ENCODE measurements at regions not wholly inside any gene's neighbourhood (a gene's known extent, or its start where the extent isn't known, plus 50 kb on each side); places are given as distances from the start of the nearest gene placed in this dataset.

DNA sequence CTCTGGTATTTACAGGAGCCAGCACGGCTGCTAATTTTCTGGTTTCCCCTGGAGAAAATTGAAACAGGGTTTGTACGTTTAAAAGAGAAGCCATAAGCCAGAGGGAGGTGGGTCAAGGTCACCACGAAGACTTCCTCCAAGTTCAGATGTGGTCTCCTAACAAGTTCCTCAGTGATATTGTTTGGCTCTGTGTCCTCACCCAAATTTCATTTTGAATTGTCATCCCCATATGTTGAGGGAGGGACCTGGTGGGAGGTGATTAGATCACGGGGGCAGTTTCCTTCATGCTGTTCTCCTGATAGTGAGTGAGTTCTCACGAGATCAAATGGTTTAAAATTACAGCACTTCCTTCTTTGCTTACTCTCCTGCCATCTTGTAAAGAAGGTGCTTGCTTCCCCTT is 295.4 kb upstream of the DAB1 start:
- DNase-seq = no peak

DNA sequence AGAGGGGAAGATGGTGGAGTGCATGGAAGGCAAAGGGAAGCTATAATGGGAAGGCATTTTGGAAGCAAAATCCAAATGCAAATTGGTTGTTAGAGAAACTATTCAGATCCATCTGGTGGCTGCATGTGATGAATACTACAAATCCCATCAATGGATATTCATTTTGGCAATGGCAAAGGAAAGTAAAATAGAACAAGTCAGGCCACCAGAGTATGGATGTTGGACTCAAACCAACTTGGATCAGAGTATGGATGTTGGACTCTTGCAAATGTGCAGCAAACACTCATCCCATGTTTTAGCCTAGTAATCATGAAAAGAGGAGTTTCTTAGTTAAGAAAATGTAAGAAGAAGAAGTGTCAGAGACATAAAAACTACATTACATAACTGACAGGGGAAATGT is 289.6 kb upstream of the DAB1 start:
- no peak for DNase-seq

DNA sequence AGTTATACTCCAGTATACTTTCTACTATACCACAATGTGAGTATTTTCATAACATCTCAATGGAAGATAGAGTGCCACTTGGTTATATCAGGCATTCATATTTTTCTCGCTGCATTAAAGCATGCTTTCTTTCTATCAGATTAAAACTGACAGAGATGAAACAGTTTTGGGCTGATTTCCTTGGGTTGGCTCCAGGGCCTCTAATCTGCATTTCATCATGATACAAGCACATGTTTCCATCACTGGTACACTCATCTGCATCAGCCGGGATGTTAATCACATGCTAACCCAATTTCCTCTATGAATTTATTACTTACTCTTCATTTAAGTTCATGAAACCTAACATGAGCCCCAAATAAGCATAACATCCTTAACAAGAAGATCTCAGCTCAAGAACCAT is 289.0 kb upstream of the DAB1 start:
- no peak for DNase-seq

DNA sequence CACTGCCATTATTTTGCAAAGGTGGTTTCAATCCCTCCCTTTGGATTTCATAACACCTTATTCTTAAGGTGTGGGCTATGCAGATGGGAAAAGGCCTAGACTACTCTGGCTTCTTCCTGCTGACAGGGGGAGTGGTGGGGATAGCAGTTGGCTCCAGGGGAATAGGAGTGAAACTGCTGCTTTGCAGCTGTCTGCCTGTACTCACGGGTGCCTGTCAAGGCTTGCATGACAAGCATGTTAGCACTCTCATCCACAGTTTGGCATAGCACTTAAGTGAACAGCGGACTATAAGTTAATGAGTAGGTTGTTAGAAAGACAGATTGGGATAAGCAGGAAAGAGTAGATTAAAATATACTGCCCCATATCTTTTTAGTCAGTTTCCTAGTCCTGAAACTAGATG is 287.5 kb upstream of the DAB1 start:
- no peak for DNase-seq

DNA sequence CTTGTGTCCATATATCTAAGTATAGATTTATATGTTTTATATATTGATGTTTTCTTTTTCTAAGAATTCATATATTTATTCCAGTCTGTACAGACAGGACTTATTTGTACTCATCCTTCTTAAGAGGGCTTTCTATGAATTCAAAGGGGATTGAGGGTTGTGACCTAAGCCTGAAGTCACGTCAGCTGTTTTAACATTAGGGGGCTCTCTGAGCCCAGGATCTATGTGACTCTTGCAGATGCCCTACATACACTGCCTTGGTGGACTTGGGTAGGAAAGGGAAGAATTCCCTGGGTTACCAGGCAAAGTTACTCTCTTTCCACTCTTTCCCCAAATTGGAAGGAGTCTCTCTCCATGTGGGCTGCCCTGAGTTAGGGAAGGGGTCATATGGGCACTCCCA is 283.8 kb upstream of the DAB1 start:
- no peak for DNase-seq

DNA sequence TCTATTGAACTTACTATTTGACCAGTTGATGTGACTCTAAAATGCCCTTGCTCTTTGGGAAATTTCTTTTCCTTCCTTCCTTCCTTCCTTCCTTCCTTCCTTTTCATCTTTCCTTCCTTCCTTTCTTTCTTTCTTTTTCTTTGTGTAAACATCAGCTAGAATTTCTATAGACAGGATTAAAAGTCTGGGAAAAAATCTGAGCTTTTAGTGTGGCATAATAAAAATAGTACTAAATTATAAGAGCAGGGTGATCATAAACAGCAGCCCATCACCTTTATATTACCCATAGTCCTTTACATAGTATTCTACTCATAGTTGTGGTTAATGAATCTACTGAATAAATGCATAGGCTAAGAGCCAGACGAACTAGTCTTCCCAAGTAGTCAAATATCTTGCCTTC is 281.0 kb upstream of the DAB1 start:
- no peak for DNase-seq

DNA sequence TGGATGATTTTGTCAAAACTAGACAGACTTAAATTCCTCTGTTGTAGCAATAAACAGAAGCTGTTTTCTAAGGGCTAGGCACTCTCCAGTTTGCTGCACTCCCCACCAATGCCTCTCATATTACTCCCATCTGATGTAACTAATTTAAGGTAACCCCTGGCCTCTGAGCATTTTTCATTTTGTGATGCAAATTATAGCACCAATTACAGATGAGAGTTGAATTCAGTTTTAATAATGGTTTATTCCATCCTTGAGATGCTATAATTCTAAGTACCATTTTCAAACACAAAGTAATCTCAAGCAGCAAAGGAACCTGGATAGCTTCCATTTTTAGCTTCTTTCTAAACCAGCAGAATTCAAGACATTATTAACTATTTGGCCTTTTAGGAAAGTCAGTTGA is 280.4 kb upstream of the DAB1 start:
- no peak for DNase-seq

DNA sequence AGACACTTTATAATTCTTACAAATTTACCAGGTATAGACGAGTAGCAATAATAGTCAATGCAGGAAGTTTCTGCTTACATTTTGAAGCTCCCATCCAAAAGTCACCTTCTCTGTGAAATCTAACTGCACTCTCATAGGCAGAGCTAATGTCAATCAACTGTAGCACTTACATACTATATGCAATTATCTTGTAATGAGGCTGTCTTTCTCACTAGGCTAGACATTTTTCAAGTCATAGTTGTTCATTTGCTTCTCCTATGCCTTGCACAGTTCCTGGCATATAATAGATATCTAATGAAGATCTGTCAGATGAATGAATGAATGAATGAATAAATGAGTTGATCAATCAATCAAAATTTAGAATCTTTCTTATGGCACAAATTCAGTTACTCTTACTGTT is 273.0 kb upstream of the DAB1 start:
- no peak for DNase-seq

DNA sequence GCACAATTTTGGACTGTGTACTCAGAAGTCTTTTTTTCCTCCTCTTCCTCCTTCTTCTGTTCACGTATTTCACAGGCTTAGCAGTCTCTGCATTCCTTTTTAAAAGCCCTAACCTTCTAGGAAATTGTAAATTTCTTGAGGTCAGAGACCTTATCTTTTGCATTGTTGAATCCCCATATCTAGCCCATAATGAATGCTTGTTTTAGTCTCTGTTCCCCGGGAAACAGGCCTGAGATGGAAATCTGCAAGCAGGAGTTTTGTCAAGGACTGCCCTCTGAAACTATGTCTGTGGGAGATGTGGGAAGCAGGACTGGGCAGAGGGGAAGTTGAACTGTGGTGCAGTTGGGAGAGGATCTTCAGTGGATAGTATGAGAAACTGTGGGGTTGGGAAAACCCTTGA is 272.2 kb upstream of the DAB1 start:
- DNase-seq = no peak

DNA sequence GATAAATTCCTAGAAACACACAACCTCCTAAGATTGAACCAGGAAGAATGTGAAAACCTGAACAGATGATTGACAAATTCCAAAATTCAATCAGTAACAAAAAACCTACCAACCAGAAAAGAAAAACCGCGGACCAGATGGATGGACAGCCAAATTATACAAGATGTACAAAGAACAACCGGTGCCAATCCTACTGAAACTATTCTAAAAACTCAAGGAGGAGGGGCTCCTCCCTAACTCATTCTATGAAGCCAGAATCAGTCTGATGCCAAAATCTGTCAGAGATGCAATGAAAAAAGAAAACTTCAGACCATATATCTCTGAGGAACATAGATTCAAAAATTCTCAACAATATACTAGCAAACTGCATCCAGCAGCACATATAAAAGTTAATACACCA is 262.4 kb upstream of the DAB1 start:
- DNase-seq = no peak

DNA sequence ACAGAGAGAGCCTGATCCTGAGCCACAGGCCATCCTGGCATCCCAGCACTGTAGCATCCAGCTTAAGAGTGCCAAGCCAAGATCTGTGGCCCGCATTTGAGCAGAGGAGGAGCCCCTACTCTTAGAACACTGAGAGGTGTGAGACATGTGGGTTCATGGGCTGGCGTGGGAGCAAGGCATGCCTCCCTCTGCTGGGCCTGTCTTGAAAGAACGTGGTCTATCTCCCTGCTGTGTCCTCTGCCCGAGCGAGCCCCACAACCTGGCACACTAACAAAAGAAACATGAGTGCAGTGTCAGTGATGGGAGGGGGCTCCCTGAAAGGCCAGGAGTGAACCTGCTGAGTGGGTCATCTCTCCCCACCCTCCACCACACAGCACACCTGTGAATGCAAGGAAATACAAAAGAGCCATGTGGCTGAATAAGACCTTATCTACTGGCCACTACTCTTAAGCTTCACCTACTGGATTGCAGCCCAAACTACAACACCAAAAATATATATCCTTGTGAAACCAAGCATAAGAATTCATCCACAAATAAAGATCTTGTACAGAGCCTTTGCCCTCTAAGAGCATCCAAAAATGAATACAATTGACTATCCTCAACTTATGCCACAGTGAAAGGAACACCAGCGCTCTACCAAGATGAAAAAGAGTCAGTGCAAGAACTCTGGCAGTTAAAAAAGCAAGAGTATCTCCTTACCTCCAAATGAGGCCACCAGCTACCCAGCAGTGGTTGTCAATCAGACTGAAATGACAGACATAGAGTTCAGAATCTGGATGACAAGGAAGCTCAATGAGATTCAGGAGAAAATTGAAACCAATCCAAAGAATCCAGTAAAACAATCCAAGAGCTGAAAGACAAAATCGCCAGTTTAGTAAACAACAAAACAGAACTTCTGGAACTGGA is 259.4 kb upstream of the DAB1 start:
- no peak for DNase-seq

DNA sequence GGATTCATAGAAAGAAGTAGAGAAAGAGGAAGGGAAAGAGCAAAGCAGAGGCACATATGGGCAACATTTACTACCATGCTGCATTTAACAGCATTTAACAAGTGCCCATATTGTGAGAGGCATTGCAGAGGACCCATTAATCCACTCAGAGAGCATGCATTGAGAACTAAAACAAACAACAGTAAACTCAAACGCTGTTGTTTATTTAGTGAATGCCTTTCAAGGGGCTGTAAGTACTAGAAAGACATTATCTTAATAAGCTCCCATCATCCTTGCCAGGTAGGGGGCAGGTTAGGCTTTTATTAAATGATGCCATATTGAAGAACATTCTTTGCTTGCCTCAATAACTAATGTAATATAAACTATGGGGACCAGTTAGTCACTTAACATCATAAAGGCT is 254.3 kb upstream of the DAB1 start:
- DNase-seq = no peak

DNA sequence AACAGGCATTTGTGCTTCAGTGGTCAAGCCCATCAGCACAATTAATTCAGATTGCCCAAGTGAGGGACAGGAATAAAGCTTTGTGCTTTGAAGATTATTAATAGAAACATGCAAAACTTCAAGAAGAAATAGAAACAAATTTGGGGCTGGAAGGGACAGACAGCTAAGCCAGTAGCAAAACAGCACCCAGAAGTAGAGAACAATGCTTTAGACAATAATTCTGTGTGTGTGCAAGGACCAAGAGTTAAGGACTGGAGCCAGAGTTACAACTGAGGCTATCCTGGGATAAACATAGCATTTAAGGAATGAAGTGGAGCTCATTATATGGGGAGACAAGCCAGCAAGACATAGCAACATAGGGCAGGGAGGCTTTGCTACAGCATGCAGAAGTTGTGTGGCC is 251.9 kb upstream of the DAB1 start:
- DNase-seq = no peak

DNA sequence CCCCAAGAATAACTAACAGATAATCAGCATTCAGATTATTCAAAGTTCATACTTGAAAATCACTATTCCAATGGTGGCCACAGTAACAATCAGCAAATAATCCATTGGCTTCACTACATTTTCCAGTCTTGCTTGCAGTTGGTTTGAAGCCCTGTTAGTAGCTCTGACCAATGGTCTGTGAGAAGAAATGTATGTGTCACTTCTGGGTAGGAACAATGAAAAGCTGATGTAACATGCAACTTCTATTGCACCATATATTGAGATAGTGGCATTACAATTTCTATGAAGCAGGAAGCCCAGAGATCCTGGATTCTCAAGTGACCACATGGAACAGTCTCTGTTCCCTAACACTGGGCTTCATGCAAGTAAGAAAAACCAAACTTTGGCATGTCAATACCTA is 250.9 kb upstream of the DAB1 start:
- no peak for DNase-seq

DNA sequence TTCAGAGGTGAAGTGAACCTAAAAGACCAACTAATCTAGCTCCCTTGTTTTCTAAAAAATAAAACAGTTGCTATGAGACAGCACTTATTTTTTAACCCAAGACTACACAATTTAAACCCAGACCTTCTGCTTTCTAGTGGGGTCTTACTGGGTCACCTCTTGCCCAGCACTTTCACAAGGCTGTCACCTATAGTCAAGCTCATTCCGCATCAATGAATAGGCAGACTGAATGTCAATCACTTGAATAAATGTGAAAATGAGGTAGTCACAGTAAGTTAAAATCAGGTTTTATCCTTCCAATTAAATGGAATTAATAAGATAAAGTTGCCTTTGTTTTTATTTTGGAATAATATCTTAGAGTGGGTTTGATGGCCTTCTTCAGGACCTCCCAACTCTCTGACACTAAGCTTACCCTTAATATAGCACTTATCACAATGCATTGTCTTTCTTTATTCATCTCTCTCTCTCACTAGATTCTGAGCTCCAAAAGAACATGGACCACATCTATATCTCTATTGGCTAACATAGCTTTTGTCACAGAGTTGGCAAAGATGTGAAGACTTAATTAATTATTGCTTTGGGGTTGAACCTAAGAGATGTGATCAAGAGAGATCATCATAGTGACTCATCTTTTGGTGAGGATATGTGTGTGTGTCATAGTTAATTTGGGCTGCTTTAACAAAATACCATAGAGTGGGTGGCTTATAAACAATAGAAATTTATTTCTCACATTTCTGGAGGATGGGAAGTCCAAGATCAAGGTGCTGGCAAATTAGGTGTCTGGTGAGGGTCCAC is 248.7 kb upstream of the DAB1 start:
- no peak for DNase-seq

DNA sequence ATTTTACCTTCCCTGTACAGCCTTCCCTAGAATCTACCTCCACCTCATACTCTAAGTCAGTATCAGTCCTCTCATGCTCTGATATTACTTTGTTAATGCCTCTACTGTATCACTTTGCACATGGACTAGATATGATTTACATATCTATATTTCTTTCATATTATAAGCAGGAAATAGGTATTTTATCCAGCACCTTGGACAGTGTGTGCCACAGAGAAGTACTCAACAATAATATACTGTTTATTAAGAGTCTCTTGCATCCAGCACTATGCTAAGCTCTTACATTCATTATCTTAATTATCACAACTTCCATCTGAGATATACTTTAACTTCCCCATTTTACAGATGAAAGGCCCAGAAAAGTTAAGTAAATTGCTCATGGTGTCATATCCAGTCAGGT is 247.9 kb upstream of the DAB1 start:
- DNase-seq = no peak

DNA sequence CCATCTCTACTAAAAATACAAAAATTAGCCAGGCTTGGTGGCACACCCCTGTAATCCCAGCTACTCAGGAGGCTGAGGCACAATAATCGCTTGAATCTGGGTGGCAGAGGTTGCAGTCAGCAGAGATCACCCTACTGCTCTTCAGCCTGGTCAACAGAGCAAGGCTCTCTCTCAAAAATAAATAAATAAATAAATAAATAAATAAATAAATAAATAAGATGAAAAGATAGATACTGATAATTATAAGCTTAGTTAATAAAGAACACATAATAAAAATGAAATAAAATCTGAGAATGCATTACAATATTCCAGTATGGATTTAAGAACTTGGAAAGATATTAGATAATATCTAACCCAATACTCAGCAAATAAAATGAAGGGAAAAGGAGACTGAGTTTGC is 235.9 kb upstream of the DAB1 start:
- DNase-seq = no peak

DNA sequence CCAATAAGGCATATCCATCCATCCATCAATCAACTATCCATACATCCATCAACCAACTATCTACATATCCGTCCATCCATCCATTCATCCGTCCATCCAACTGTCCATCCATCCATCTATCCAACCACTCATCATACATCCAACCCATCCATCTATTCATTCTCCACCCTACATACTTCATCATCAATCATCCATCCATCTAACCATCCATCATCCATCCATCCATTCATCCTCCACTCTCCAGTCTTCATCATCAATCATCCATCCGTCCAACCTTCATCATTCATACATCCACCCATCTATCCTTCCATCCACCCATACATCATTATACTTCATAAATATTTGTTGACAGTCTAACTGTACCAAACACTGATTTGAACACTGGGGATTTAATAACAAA is 231.3 kb upstream of the DAB1 start:
- DNase-seq = no peak

DNA sequence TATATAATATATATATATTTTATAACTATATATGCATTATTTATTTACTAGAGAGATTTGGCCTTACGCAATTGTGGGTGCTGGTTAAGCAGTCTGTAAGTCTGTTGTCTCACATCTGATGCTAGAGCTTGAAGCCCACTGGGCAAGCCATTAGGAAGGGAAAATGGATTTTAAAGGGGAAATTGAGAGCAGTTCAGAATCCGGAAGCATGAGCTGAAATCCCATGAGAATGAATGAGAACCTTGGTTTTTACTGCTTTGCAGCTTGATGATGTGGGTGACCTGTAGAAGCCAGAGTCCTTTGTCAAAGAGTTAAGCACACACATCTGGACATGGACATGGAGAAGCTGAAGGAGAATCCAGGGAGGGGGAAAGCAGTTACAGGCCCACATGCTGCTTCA is 220.8 kb upstream of the DAB1 start:
- DNase-seq = no peak

DNA sequence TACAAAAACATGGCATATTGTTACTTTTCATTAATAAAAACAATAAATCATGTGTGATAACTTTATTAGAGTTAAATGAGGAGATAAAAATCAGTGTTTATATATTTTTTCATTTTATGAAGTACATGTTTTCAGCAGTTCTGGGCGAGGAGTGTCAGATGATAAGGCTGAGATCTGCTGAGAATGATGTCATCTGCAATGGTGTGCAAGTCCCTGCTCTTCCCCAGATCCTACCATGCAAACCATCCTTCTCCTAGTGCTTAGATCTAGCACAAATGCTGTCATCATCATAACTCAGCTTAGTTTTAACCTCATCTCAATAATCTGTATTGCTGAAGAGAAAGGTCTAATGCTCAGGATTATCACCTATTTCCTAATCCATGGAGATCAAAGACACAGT is 214.4 kb upstream of the DAB1 start:
- no peak for DNase-seq

DNA sequence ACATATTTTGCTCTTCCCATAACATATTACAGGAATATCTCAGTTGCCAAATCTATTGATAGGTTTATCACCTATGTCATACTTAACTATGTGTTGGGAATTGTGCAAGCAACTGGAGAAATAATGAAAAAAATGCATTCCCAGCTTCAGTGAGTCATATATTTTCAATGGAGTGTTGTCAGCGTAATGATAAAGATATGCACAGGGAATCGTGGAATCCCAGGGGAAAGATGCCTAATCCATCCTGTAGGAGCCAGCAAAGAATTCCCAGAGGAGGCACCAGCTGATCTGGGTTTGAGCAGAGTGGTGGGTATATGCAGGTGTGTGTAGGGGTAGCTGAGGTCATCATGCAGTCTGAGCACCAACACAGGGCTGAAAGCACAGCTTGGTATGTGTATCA is 213.3 kb upstream of the DAB1 start:
- no peak for DNase-seq

DNA sequence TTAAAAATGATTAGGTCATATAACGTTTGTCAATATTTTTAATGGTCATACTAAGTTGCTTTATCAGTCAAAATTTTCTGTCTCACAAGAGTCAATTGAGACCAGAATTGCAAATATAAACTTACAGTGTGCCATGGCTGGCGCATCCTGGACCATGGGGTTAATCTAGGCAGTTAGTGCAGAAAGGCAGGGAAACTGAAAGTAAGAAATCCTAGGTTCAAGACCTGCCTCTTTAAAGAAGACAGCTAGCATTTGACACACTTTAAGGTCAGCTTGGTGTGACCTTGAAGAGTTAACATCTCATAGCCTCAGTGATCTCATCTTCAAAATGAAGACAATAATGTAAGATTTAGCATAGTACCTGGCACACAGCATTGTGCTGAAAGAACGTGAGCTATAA is 210.0 kb upstream of the DAB1 start:
- no peak for DNase-seq

DNA sequence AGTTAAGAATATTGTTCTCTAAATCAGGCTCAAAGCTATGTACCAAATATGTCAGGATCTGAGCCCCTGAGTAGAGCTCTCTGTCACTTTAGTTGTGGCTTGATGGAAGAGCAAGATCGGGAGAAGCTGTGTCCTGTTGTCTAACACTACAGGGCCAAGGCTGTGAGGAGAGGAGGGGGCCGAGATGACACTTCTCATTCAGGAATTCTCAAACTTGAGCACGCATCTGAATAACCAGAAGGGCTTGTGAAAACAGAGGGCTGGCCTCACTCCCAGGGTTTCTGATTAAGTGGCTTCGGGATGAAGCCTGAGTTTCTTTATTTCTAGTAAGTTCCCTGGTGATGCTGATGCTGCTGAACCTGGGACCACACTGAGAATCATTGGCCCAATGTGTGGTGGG is 209.2 kb upstream of the DAB1 start:
- DNase-seq = no peak

DNA sequence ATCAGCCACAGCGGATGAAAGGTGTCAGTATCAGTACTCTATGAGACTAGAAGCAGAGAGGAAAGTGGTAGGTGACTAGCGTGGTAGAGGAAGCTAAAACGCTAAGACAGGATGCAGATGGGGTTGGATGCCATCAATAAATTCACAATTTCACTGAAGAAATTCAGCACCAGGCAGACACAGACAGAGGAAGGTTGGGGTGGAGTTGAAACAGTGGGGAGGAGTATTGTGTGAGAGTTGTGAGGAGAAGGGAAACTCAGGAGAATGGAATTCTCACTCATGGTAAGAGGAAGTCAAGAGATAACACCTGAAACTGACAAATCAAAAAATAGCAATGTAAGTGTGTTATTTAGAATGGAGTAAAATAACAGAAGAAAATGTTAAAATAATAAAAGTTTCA is 208.5 kb upstream of the DAB1 start:
- DNase-seq = no peak
